ENCODE measurements at regions not wholly inside any gene's neighbourhood (a gene's known extent, or its start where the extent isn't known, plus 50 kb on each side); places are given as distances from the start of the nearest gene placed in this dataset.

GRCh38 chr18:64398320-64398719 is 249.4 kb upstream of the LINC00305 start:
- POLR2A ChIA-PET, result no interaction called here
- TF ChIP-seq JAZF1 (CRISPR knock-in tag; IDR thresholded peaks at IDR 0.05) (no peak), ZNF671 (CRISPR knock-in tag; IDR thresholded peaks at IDR 0.05) (no peak), AR (CRISPR knock-in tag; IDR thresholded peaks at IDR 0.05) (no peak), ARID4B (CRISPR knock-in tag; IDR thresholded peaks at IDR 0.05; ENCODE audit: borderline replicate concordance) (no peak), TEAD4 (CRISPR knock-in tag; IDR thresholded peaks at IDR 0.05) (no peak)
- no peak overlapping the region for H3K4me3 Mint-ChIP-seq
- ATAC-seq (no peak), DNase-seq (ENCODE audit: low spot score) (no peak)
- H3K27ac Mint-ChIP-seq, result no peak overlapping the region
- H3K9me3 Mint-ChIP-seq, result no peaks in the 10 kb centered on the region
- H3K27me3 Mint-ChIP-seq (ENCODE audit: low read depth), result no peaks in the 10 kb centered on the region
- H3K36me3 Mint-ChIP-seq, result no peaks in the 10 kb centered on the region
- H3K4me1 Mint-ChIP-seq, result peaks cover 7% of the 10 kb centered on the region
- CTCF ChIA-PET, result no interaction called here

DNA sequence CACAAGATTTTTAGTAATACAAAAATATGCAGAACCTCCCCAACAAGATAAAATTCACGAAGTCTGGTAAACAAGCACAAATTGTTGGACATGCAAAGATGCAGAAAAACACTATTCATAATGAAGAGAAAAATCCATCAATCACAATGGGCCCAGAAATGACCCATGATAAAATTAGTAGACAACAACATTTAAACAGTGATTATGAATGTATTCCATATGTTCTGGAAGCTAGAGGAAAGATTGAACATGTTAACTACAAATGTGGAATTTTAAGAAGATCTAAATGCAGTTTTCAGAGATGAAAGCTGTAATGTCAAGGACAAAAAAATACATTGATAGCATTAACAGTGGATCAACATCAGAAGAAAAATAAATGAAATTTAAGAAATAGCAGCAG is 243.3 kb upstream of the LINC00305 start:
- ATAC-seq (no peak), DNase-seq (ENCODE audit: low spot score) (no peak)
- POLR2A ChIA-PET, result no interaction called here
- Mint-ChIP-seq H3K4me1 (peaks cover 12% of the 10 kb centered on the region), H3K36me3 (no peaks in the 10 kb centered on the region), H3K4me3 (no peak overlapping the region), H3K27ac (0 out of 2 replicates have a peak overlapping the region, but pooled peaks have one; percentile 37), H3K9me3 (no peaks in the 10 kb centered on the region), H3K27me3 (ENCODE audit: low read depth) (no peaks in the 10 kb centered on the region)
- TF ChIP-seq ARID4B (CRISPR knock-in tag; IDR thresholded peaks at IDR 0.05; ENCODE audit: borderline replicate concordance), result no peak
- no peak for TF ChIP-seq MLX (CRISPR knock-in tag; IDR thresholded peaks at IDR 0.05)
- no peak for TF ChIP-seq GABPB1 (CRISPR knock-in tag; IDR thresholded peaks at IDR 0.05)
- TF ChIP-seq ZNF423 (CRISPR knock-in tag; IDR thresholded peaks at IDR 0.05), result no peak
- no peak for TF ChIP-seq CDX4 (CRISPR knock-in tag; IDR thresholded peaks at IDR 0.05; ENCODE audit: borderline replicate concordance)
- TF ChIP-seq ATF1 (CRISPR knock-in tag; IDR thresholded peaks at IDR 0.05), result no peak
- no peak for TF ChIP-seq ZNF396 (CRISPR knock-in tag; IDR thresholded peaks at IDR 0.05; ENCODE audit: borderline replicate concordance)
- no peak for TF ChIP-seq SP1 (CRISPR knock-in tag; conservative IDR thresholded peaks at IDR 0.05)
- TF ChIP-seq GTF2I (CRISPR knock-in tag; conservative IDR thresholded peaks at IDR 0.05), result no peak
- TF ChIP-seq USF2 (CRISPR knock-in tag; IDR thresholded peaks at IDR 0.05), result no peak
- CTCF ChIA-PET, result no interaction called here
